ENCODE measurements at regions not wholly inside any gene's neighbourhood (a gene's known extent, or its start where the extent isn't known, plus 50 kb on each side); places are given as distances from the start of the nearest gene placed in this dataset.

- Histone ChIP-seq H3K4me3 (no peak overlapping the region), H3K27ac (no peak overlapping the region), H3K27me3 (no peaks in the 10 kb centered on the region), H3K9me3 (no peaks in the 10 kb centered on the region), H3K36me3 (no peaks in the 10 kb centered on the region), H3K4me1 (no peaks in the 10 kb centered on the region)
- DNase-seq (ENCODE audit: low spot score in 2 of 2): no peak
- no peak for TF ChIP-seq CTCF (IDR thresholded peaks at IDR 0.05)
- intact Hi-C loops (cut with DNase I): no loop called here
These were observed 430.0 kb upstream of the SOX5 start for GRCh38 chr12:24379433-24379832.

- Histone ChIP-seq H3K4me1 (no peaks in the 10 kb centered on the region), H3K9me3 (no peaks in the 10 kb centered on the region), H3K27me3 (no peaks in the 10 kb centered on the region), H3K4me3 (no peak overlapping the region), H3K36me3 (no peaks in the 10 kb centered on the region), H3K27ac (no peak overlapping the region)
- intact Hi-C loops (cut with DNase I): no loop called here
- DNase-seq (ENCODE audit: low spot score in 2 of 2): no peak
- TF ChIP-seq CTCF (IDR thresholded peaks at IDR 0.05): no peak
These were observed 429.3 kb upstream of the SOX5 start for GRCh38 chr12:24378548-24379407.

- no peak overlapping the region for H3K27ac ChIP-seq
- H3K4me1 ChIP-seq: no peaks in the 10 kb centered on the region
- no peaks in the 10 kb centered on the region for H3K9me3 ChIP-seq
- no peak overlapping the region for H3K4me3 ChIP-seq
- no peak for TF ChIP-seq CTCF (IDR thresholded peaks at IDR 0.05)
- H3K27me3 ChIP-seq: no peaks in the 10 kb centered on the region
- intact Hi-C loops (cut with DNase I): no loop called here
- no peak for DNase-seq (ENCODE audit: low spot score in 2 of 2)
- H3K36me3 ChIP-seq: no peaks in the 10 kb centered on the region
These were observed 425.0 kb upstream of the SOX5 start for GRCh38 chr12:24374452-24374851.

GRCh38 chr12:24373004-24373403, 423.5 kb upstream of the SOX5 start:
- H3K36me3 ChIP-seq: no peaks in the 10 kb centered on the region
- H3K27me3 ChIP-seq: no peaks in the 10 kb centered on the region
- no peaks in the 10 kb centered on the region for H3K9me3 ChIP-seq
- no peak for TF ChIP-seq CTCF (IDR thresholded peaks at IDR 0.05)
- H3K4me3 ChIP-seq: no peak overlapping the region
- H3K27ac ChIP-seq: no peak overlapping the region
- intact Hi-C loops (cut with DNase I): no loop called here
- no peak for DNase-seq (ENCODE audit: low spot score in 2 of 2)
- H3K4me1 ChIP-seq: no peaks in the 10 kb centered on the region

GRCh38 chr12:24366514-24366913, 417.0 kb upstream of the SOX5 start:
- intact Hi-C loops (cut with DNase I): no loop called here
- no peak overlapping the region for H3K4me3 ChIP-seq

More at GRCh38 chr12:24366514-24366913, 417.0 kb upstream of the SOX5 start:
- DNase-seq (ENCODE audit: low spot score in 2 of 2): no peak
- H3K9me3 ChIP-seq: no peaks in the 10 kb centered on the region
- no peaks in the 10 kb centered on the region for H3K4me1 ChIP-seq
- no peak overlapping the region for H3K27ac ChIP-seq
- no peaks in the 10 kb centered on the region for H3K27me3 ChIP-seq
- no peak for TF ChIP-seq CTCF (IDR thresholded peaks at IDR 0.05)
- no peaks in the 10 kb centered on the region for H3K36me3 ChIP-seq

All from ascending aorta (tissue), 2 donors.